ENCODE measurements at regions not wholly inside any gene's neighbourhood (a gene's known extent, or its start where the extent isn't known, plus 50 kb on each side); places are given as distances from the start of the nearest gene placed in this dataset.

GRCh38 chr17:14442798-14443528, 142.1 kb downstream of the HS3ST3B1 start:
- Histone ChIP-seq H3K9ac (replicated peaks in 1 of 4; ENCODE audit: extremely low read depth in 1 of 4, low read depth in 3 of 4, low read length in 3 of 4) (no peak overlapping the region), H4K5ac (ENCODE audit: insufficient read length, low read depth, low read length) (no peak overlapping the region), H4K20me1 (replicated peaks in 1 of 2; ENCODE audit: control insufficient read depth in 1 of 2, insufficient read depth in 2 of 2, low read length in 2 of 2) (no peaks in the 10 kb centered on the region), H3K56ac (replicated peaks; ENCODE audit: insufficient read length, low read depth, low read length) (no peak overlapping the region), H2BK120ac (replicated peaks; ENCODE audit: low read depth, low read length) (no peak overlapping the region), H2AFZ (ENCODE audit: low read length) (0 out of 2 replicates have a peak overlapping the region, but pooled peaks have one; percentile 41), H3K14ac (ENCODE audit: insufficient read length) (no peak overlapping the region), H2AK5ac (ENCODE audit: low read depth, low read length) (no peak overlapping the region), H3K23me2 (ENCODE audit: low read depth, low read length) (no peaks in the 10 kb centered on the region), H3K4me1 (replicated peaks in 1 of 4; ENCODE audit: control insufficient read depth in 3 of 4, insufficient read depth in 4 of 4, low read length in 3 of 4) (no peaks in the 10 kb centered on the region), H2BK15ac (ENCODE audit: low read length) (no peak overlapping the region), H2BK5ac (ENCODE audit: low read depth, low read length) (no peak overlapping the region), H3K27me3 (replicated peaks in 1 of 4; ENCODE audit: control insufficient read depth in 3 of 4, extremely low read depth in 1 of 4, insufficient read depth in 3 of 4, low read length in 3 of 4) (peaks cover 0 to 1% (median 0%) of the 10 kb centered on the region in 4 experiments; a peak in 1 of 7 replicates), H3K4me3 (ENCODE audit: extremely low read depth in 1 of 4, insufficient read depth in 2 of 4, low read depth in 3 of 4, low read length in 4 of 4) (no peak overlapping the region), H3K27ac (ENCODE audit: low read depth, low read length) (no peak overlapping the region), H3K18ac (ENCODE audit: extremely low read depth, low read length) (no peak overlapping the region), H3K36me3 (ENCODE audit: control insufficient read depth in 2 of 4, insufficient read depth in 4 of 4, low read length in 3 of 4) (no peaks in the 10 kb centered on the region), H3K79me1 (ENCODE audit: low read depth, low read length) (no peaks in the 10 kb centered on the region), H4K91ac (replicated peaks; ENCODE audit: insufficient read length, low read length) (no peak overlapping the region), H3K79me2 (ENCODE audit: control insufficient read depth in 1 of 2, insufficient read depth in 2 of 2, low read length in 2 of 2) (no peaks in the 10 kb centered on the region), H3K23ac (ENCODE audit: insufficient read length) (no peak overlapping the region), H3K9me3 (ENCODE audit: insufficient read depth in 2 of 2, low read depth in 1 of 2, low read length in 1 of 2) (no peaks in the 10 kb centered on the region), H3K4me2 (ENCODE audit: insufficient read depth in 1 of 2, low read depth in 2 of 2, low read length in 2 of 2) (no peak overlapping the region), H3K4ac (replicated peaks; ENCODE audit: insufficient read length, low read depth, low read length) (no peak overlapping the region), H2BK12ac (ENCODE audit: low read depth, low read length) (no peak overlapping the region), H4K8ac (ENCODE audit: extremely low read depth, insufficient read depth, low read length) (no peak overlapping the region), H2BK20ac (ENCODE audit: low read length) (no peak overlapping the region)
- CTCF ChIA-PET (ENCODE audit: partially characterized antibody) = no interaction called here
- TF ChIP-seq TAF1 (IDR thresholded peaks at IDR 0.05; ENCODE audit: low read depth, low read length) (no peak), CEBPB (IDR thresholded peaks at IDR 0.05; ENCODE audit: low read depth, low read length) (no peak), BRCA1 (IDR thresholded peaks at IDR 0.05; ENCODE audit: low read depth, low read length) (no peak), HDAC2 (IDR thresholded peaks at IDR 0.05; ENCODE audit: borderline replicate concordance in 1 of 2, low read depth in 2 of 2, low read length in 2 of 2) (no peak), HDAC6 (IDR thresholded peaks at IDR 0.05; ENCODE audit: low read depth, low read length) (no peak), KDM1A (IDR thresholded peaks at IDR 0.05; ENCODE audit: borderline replicate concordance, low read length) (no peak), RFX5 (IDR thresholded peaks at IDR 0.05; ENCODE audit: borderline replicate concordance, low read depth, low read length) (no peak), PHF8 (conservative IDR thresholded peaks at IDR 0.05; ENCODE audit: low read depth, low read length) (no peak), TBP (IDR thresholded peaks at IDR 0.05; ENCODE audit: low read depth, low read length) (no peak)
- TF ChIP-seq, protein P1, sequence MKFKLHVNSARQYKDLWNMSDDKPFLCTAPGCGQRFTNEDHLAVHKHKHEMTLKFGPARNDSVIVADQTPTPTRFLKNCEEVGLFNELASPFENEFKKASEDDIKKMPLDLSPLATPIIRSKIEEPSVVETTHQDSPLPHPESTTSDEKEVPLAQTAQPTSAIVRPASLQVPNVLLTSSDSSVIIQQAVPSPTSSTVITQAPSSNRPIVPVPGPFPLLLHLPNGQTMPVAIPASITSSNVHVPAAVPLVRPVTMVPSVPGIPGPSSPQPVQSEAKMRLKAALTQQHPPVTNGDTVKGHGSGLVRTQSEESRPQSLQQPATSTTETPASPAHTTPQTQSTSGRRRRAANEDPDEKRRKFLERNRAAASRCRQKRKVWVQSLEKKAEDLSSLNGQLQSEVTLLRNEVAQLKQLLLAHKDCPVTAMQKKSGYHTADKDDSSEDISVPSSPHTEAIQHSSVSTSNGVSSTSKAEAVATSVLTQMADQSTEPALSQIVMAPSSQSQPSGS (IDR thresholded peaks at IDR 0.05; ENCODE audit: low read length) = no peak
- DNase-seq (ENCODE audit: low read depth in 1 of 2, low spot score in 2 of 2) (no peak), FAIRE-seq (no peak)
- POLR2A ChIA-PET (ENCODE audit: partially characterized antibody) = no interaction called here
- WGBS, 2 experiments (ENCODE audit: extremely low coverage in 1 of 2, insufficient coverage in 1 of 2, insufficient read length in 1 of 2, insufficient replicate concordance in 2 of 2, low coverage in 1 of 2, low lambda C conversion rate in 2 of 2, missing lambda C conversion rate in 1 of 2) = 85% methylated on average over 3 of the region's 4 CpGs; no CpG with 5 or more reads in 1 of the 2 experiments

Measured in H1 (cell line).